HG03103 (cell line): ENCODE measurements at regions not wholly inside any gene's neighbourhood (a gene's known extent, or its start where the extent isn't known, plus 50 kb on each side); places are given as distances from the start of the nearest gene placed in this dataset.
"Not testable (repeated sequence)": the region's sequence is repeated elsewhere in the genome, so short reads cannot be mapped to it uniquely, and the experiment has no call there.

Experiments used
- ATAC-seq: cut with Tn5 transposase; IDR thresholded peaks from one replicate; pipeline ENCODE4 v1.9.1; 2021; ENCODE audit warnings: low read depth; ENCODE audit not compliant: unreplicated experiment

- ATAC-seq, result no peak
Measured at GRCh38 chr17:45645330-45645729, 138.8 kb upstream of the CRHR1 start.

DNA sequence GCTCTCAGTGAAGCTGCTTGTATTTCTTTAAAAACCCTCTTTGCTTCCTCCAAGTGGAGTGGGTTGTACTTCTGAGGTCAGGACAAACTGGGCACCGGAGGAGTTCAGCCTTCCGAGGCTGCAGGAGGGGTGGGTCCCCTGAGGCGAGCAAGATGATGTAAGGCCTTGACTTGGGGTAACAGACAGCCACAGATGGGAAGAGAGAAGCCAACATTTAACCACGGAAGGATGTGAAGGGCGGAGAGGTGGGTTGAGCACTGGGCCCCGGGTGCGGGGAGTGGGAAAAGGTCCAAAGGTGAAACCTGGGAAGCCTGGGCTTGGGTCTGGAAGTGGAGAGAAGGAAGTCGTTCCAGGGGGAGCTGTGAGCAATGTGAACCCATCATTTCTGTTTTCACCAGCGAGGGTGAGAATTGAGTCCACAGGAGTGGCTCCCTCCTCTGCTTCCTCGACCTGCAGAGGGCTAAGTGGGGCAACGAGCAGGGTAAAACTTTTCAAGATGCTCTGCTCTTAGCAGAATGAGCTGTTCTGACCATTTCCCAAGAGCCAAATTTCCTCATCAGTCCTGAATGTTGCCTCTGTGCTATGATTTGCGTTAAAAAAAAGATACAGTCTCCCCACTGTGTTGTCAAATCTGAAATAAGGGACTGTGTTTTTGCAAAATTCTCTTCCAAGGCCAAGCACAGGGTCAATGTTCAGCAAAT lies 137.7 kb upstream of the CRHR1 start:
- ATAC-seq, result no peak

GRCh38 chr17:45648642-45649041 lies 135.5 kb upstream of the CRHR1 start:
- ATAC-seq, result no peak

GRCh38 chr17:45649796-45650195 lies 134.3 kb upstream of the CRHR1 start:
- no peak for ATAC-seq

- ATAC-seq, result no peak
Measured at GRCh38 chr17:45650561-45650960, 133.6 kb upstream of the CRHR1 start.

GRCh38 chr17:45651145-45651709 lies 132.9 kb upstream of the CRHR1 start:
- no peak for ATAC-seq

DNA sequence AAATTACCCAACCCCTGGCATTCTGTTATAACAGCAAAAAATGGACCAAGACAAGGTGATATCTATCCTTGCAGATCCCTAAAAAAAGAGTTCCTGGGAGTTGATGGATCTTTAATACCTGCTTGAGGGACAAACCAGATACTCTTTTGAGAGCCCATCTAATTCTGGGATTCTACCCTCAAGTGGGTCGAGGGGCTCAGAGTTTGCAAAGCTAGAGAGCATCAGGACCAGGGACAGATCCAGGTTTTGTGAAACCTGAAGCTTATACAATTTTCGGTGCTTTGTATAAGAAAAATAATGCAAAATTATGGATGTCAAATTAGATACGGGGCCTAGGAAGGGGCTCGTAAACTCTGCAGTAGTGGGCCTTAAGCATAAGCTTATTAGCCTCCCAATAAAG lies 130.5 kb upstream of the CRHR1 start:
- ATAC-seq, result no peak

DNA sequence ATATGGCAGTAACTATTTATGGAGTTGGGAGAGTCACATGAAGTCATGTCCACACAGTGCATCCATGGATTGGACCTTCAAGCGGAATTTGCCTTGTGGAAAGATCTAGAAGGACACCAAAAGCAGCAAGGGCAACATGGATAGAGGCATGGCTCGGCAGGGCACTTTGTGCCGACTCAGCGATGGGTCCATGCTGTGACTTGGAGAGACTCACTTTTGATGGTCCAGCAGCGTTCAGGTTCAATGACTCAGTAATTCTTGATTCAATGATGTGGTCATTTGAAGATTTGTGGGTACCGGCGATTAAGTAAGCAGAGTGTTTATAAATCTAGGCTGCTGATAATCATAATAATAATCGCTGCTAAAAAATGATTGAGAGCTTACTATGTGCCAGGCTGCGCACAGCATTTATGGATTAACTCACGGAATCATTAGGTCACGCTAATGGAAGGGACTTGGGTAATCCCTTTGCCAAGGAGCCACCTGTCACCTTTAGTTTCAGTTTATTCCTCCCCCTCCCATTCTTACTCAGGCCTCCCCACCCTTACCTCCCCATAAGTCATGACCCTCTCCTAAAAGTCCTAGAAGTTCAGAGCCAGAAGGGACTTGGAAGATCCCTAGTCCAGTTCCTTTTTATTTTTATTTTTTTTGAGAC lies 127.5 kb upstream of the CRHR1 start:
- no peak for ATAC-seq

- no peak for ATAC-seq
Measured at GRCh38 chr17:45660474-45660873, 123.6 kb upstream of the CRHR1 start.

DNA sequence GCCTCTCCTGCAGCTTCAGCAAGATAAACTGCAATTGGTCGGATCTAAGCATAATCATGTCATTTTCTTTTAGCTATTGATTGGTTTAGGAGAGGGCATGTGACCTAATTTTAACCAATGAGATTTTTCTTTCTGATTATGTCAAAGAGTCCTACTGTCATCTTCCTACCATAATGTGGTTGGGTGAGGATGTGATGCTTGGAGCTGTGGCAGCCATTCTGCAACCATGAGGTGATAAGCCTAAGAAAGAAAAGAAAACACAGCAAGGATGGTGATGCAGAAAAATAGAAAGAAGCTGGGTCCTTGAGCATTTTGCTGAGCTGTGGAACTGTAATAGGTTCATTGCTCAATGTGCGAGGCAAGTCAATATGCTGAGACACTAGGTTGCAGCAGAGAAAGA lies 121.7 kb upstream of the CRHR1 start:
- ATAC-seq, result no peak

GRCh38 chr17:45663772-45664171 lies 120.3 kb upstream of the CRHR1 start:
- no peak for ATAC-seq

DNA sequence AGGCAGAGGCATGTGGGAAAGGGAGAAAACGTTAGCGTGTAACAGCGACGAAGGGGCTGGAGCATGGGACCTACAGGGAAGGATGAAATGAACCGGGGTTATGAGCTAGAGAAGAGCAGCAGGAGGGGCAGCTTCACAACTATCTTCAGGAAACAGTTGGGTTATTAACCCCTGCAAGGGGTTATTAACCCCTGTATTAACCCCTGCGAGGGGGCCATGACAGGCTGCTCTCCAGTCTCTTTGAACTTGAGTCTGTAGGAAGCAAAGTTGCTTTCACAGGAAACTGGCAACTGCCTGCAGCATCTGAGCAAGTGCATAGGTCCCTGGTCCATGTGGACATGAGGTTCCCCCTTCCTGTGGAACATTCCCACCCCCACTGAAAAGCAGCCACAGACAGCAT lies 119.2 kb upstream of the CRHR1 start:
- ATAC-seq, result no peak

- ATAC-seq, result no peak
Measured at GRCh38 chr17:45666046-45666600, 118.0 kb upstream of the CRHR1 start.

- no peak for ATAC-seq
Measured at GRCh38 chr17:45666641-45667040, 117.5 kb upstream of the CRHR1 start.

DNA sequence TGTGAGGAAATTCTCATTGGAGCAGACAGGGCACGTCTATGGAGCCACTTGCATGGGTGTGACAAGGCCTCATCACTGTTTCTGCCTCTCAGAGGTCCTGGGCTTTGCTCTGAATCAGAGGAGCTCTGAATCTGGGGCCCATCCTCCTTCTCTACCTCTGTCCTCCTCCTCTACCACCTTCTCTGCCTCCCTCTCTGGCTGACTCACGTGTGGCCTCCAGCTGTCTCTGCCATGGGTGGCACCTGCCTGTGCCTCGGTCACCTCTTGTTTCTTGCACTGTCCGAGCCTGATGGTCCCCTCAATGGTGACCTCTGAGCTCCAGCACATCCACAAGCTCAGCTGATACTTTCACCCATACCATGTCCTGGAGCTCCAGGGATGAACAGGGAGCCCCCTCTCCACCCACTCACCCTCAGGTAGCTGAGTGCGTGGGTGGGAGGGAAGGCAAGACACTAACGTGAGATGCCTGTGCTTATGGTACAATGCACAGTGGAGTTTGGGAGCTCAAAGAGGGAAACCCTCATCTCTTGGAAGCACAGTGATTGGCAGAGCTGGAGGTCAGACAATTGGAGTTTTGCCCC lies 116.4 kb upstream of the CRHR1 start:
- ATAC-seq, result no peak

DNA sequence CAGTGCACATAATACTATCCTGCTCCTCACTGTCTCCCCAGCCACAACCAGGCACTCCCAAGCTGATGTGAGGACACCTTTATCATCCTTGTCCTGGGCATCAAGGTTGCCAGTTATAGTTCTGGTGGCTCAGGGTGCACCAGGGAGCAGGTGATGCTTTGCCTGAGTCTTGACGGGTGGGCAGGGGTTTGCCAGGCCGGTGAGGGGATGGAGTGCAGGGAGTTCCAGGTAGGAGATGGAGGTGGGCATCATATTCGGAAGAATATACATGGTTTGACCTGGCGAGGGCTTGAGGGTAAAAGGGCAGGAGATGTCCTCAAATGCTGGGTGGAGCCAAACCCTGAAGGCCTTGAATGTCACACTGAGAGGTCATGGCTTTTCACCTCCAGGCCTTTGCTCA lies 115.8 kb upstream of the CRHR1 start:
- no peak for ATAC-seq

DNA sequence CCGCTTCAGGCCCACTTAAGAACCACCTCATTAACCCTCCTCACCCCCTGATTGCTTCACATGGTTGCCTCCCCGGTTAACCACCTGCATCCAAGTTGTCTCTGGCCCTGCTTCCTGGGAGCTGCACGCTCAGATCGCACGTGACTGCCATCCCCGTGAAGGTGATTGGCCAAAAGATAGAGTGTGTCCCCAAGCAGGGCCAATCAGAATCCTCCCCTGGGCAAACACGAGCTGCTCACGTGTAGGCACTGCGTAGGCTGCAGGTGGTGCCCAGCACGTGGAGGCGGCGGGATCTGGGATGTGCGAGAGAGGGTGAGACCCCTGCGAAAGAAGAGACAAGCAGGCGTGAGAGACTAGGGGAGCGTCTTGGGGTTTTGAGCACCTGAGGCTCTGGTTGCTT lies 111.8 kb upstream of the CRHR1 start:
- ATAC-seq, result no peak

DNA sequence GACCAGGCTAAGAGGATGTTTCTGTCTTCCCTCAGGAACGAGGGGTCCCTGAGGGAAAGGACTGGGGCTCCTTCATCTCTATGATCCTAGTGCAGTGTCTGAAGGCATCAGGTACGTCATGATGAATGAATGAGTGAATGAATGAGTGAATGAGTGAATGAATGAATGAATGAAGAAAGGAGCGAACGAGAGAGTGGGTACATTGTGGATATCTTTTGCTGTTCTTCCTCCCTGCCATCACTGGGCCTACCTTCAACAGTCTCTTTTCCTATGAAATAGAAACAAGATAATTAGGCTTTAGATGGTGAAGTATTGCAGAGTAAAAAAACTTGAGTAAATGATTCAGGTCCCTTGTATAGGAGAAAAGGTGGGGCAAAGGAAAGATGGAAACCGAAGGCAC lies 111.3 kb upstream of the CRHR1 start:
- ATAC-seq, result no peak

GRCh38 chr17:45673759-45674158 lies 110.4 kb upstream of the CRHR1 start:
- ATAC-seq, result not testable (repeated sequence)

- no peak for ATAC-seq
Measured at GRCh38 chr17:45675012-45675411, 109.1 kb upstream of the CRHR1 start.

GRCh38 chr17:45675892-45676291 lies 108.2 kb upstream of the CRHR1 start:
- ATAC-seq, result no peak
